GM19372 (cell line): ENCODE measurements at regions not wholly inside any gene's neighbourhood (a gene's known extent, or its start where the extent isn't known, plus 50 kb on each side); places are given as distances from the start of the nearest gene placed in this dataset.

Experiments used
- ATAC-seq: cut with Tn5 transposase; IDR thresholded peaks from one replicate; pipeline ENCODE4 v1.9.1; 2021; ENCODE audit warnings: mild to moderate bottlenecking, low read depth, moderate library complexity; ENCODE audit not compliant: unreplicated experiment

DNA sequence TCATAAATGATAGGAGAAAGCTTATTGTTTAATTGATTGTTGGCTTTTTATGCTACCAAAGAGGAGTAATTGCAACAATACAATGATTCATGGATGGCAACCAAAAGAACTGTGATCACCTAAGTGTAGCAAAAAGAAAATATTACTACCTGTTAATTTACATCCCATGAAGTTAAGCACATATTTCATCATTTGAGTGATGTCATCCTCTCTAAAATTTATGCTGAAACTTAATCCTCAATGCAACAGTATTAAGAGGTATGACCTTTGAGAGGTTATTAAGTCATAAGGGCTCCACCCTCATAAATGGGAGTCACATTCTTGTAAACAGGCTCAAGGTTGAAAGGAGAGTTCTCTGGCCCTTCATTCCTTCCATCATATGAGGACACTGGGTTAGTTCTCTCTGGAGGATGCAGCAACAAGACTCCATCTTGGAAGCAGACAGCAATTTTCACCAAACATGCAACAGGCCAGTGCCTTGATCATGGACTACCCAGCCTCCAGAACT is 190.6 kb upstream of the GRIK2 start:
- ATAC-seq: no peak

DNA sequence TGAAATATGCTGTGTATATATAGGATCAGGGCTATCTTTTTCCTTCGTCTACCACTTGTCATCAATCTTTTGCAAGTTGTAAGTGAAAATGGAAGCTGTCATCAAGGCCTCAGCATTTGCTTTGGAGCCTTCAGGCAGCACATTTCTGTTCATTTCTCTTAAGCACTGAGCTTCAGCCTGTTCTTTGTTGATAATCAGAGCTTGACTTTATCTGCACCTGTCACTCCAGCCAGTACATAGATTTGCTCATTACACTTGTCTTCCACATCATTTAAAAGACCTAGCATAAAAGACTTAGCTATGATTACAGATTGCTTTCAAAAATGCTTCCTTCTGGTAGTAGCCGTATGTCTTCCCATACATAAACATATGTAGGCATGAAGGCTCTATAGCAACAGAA is 189.8 kb upstream of the GRIK2 start:
- ATAC-seq: no peak

DNA sequence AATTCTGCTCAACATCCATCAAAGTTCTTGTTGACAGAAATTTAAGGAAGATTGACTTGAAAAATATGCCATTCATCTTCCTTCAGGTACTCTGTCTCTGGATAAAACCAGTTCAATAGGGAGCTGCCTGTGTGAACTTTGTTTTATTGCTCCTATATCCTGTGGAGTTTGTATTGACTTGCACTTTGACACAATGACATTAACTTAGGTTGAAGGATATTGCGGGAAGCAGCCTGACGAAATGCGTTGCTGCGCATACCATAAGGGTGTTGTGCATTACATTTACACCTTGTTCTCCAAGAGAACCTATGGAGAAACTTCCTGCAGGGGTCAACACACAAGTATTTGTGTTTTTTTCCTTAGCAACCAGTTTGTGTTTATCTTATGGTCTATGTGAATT is 185.4 kb upstream of the GRIK2 start:
- ATAC-seq: no peak

DNA sequence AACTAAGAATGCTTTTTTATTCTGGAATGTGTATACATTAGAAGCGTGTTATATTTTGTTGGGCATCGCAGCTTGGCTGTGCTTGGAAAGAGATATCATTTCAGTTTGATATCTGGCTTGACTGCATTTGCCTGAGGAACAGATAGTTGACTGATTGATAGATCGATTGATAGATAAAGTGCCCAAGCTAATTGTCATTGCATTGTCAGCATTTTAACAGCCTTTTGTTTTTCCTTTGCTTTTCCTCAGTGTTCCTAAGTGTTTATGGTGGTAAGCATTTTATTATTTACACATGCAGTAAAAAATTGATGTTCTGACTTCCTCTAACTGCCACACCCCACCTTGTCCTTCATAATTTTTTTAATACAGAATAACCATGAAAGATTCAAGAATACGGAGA is 180.9 kb upstream of the GRIK2 start:
- no peak for ATAC-seq

DNA sequence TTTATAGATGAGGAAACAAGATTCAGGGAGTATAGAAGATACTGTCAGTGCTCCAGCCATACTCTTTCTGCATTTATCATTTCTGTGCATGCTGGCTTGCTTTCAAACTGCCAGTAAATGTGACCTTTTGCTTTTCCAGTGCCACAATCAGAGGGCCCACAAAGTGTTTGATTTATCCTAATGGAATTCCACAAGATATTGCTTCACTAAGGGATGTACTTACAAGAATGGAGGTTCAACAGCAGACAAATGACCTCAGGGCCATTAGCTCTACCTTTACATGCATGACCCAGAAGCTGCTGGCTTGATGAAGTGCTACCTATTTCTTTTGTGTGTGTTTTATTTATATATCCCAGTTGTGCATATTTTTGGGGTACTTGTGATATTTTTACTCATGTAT is 171.5 kb upstream of the GRIK2 start:
- no peak for ATAC-seq

DNA sequence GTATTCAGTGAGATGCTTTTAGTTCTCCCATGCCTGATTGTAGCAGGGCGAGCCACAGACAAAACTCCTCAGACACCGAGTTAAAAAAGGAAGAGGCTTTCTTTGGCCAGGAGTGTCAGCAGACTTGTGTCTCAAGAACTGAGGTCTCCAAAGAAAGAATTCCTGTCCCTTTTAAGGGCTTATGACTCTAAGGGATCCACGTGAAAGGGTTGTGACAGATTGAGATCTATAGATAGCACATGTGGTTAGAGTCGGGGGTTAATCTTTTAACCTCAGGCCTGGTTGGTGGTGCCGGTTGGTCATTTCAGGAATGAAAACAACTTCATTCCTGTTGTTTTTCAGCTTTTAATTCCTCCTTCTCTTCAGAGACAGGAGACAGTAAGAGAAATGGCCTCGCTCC is 168.8 kb upstream of the GRIK2 start:
- no peak for ATAC-seq

DNA sequence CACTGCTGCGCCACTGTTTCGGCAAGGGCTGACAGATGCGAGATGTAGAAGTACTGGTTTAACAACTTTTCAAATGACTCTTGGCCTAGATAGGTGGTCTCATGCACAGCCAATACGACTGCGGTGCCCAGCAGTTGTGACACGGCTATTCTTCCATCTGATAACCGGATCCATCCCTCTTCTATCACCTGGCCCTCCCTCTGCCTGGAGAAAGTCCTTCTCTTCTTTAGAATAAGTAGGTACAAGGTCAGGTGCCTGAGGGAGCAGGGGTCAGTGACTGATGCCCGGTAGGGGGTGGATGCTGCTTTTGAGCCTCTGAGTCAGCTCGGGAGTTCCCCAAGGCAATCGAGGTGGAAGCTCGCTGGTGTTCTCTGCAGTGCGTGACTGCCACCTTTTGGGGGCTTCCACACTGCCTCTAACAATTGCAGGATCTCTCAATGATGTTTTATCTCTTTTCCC is 166.8 kb upstream of the GRIK2 start:
- no peak for ATAC-seq

DNA sequence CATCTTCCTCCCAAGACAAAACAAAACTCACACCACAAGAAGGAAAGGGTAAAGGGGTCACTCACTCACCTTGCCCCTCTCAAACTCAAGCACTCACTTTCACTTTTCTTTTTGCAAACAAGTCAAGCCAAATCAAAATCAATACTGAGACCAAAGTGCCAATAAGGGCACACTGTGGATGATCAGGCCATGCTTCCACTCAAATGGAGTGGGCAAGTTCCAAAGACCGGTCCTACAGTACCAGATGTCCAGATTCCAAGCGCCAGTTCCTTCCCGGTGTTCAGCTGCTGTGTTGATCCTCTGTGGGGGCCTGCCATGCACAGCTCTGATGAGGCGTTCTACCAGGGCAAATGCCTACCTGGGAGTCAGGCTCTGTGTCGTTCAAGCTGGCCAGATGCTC is 162.6 kb upstream of the GRIK2 start:
- ATAC-seq: no peak

DNA sequence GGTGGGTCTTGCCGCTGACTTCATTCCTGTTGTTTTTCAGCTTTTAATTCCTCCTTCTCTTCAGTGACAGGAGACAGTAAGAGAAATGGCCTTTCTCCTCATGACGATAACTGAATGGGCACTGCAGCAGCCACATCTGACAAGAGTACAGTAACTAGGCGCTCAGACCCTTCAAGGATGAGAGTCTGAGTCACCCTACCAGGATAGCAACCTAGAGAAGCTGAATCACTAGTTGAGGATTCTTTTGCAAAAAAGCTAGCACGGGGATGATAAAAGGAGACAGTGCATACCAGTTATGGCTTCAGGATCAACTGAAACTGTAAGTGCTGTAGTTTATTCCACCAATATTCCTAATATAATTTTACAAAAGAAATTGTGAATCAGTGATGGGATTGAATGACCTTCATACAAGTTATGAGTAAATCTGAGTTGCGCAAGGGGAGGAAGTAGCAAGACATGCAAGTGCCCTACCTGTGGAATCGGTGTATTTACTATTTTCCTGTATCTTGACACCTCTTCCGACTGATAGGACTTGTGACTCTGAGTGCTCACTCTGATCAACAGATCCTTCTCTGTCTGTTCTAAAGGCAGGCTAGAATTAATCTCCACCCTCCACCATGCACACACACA is 161.8 kb upstream of the GRIK2 start:
- ATAC-seq: no peak

DNA sequence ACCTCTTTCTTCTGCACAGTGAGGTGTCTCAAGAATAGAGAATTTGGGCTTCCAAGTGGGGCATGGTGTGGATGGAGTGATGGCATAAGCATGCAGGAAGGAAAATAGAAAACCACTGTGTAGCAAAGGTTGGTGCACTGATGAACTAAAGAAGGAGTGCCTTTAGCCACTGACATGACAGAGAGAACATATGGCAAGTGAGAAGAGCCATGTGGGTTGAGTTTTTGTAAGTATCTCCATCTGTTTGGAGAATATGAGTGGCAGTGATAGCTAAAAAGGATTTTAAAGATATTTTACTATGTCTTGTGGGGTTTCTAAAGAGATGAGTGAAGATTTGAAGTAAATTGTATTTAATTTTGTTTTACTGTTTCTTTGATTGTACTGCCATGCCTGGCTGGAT is 160.5 kb upstream of the GRIK2 start:
- no peak for ATAC-seq

DNA sequence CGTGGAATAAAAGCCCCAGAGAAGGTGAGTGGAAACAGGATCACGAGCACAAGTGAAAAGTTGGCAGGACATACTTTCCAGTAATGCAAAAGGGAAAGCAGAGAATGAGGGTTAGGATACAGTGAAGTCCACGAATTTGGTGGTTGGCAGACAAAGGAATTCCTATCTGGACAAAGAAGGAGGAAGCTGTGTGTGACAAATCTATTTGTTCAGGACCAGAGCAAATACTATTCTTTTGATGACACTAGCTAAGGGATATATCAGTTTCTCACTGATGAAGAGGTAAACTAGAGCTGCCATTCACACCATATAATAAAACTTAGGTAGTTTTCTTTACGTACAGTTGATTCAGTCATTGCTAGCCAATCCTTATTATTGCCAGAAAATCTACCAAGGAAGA is 156.8 kb upstream of the GRIK2 start:
- ATAC-seq: no peak

DNA sequence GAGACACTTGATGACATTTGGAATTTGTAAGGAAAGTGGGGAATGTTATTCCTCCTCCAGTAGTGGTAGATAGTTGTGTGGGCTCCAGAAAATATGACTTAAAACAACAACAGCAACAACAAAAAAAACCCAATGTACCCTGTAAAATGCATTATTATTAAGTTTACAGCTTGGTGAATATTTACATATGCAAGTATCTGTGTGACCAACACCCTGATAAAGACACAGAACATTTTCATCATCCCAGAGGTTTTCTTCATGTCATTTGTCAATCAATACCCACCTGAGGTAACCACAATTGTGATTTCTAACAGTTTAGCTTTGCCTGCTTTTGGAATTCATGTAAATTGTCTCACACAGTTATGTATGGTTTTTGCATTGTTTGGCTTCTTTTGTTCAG is 152.1 kb upstream of the GRIK2 start:
- no peak for ATAC-seq

DNA sequence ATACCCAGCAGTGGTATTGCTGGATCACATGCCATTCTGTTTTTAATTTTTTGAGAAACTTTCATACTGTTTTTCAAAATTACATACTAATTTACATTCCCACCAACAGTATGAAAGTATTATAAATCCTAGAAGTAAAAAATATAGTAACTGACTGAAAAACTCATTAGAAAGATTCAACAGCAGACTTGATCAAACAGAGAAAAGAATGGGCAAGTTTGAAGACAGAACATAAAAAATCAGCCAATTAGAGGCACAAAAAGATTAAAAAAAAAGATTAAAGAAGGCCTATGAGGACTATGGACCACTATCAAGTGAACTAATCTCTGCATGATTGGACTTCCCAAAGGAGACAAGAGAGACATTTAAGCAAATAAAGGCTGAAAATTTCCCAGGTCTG is 144.0 kb upstream of the GRIK2 start:
- ATAC-seq: no peak

DNA sequence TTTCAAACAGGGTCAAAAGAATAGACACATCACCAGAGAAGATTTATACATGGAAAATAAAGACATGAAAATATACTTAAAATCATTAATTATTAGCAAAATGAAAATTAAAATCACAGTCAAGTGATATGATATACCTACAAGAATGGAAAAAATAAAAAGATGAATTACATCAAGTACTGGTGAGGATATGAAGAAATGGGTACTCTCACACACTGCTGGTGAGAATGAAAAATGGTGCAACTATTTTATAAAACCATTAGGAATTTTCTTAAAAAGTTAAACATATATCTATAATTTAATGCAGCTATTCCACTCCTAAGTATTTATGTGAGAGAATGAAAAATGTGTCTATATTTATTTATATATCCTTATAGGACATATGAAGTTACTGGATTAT is 136.3 kb upstream of the GRIK2 start:
- no peak for ATAC-seq

DNA sequence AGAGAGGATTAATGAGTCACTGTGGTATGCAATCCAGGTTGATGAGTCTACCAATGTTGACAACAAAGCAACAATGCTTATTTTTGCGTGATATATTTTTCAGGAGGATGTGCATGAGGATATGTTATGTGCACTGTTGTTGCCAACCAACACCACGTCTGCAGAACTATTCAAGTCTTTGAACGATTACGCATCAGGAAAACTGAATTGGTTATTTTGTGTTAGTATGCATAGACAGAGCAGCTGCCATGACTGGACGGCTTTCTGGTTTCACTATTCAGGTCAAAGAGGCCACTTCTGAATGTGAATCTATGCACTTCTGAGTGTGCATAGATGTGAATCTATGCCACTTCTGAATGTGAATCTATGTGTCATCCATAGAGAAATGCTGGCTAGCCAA is 134.0 kb upstream of the GRIK2 start:
- ATAC-seq: no peak

DNA sequence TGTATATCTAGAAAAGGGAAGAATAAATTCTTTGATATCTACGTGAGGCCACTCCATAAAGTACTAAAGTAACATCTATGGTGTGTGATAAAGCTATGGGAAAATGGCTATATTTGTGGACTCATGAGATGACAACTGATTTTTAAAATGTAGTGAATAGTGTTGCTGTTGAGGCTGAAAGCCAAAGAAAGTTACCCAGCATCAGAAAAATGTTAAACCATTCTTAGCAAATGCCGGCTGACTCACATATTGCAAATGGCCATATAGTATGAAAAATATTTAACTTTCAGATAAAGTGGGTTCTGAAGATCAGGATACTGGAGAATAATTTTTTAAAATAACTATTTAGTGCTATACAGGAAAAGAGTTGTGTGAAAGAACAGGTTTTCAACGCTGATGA is 129.9 kb upstream of the GRIK2 start:
- no peak for ATAC-seq

DNA sequence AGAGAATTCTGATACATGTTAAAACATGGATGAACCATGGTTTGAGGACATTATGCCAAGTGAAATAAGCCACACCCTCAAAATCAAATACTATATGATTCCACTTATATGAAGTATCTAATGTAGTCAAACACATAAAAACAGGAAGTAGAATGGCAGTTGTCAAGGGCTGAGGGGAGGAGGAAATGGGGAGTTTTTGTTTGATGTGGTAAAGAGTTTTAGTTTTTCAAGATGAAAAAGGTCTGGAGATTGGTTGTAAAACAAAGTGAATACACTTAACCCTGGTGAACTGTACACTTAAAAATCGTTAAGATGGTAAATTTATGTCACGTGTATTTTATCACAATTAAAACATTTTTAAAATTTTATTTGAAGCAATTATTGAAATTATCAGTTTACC is 127.4 kb upstream of the GRIK2 start:
- no peak for ATAC-seq

DNA sequence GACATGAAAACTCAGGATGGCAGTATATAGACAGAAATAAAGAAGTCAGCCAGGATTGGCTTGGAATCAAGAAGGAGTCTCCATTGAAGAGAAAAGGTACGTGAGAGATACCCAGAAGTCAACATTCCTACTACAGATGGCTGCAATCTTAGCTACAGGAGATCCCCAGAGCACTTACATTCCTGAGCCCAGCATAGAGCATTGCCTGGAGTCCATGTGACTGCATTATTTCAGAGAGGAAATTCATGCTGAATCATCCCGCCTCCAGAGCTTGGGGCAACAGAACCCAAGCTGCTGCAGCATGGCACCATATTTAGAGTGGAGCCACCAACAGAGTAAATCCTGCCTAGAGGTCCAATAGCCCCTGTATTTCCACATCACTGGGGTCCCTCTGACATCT is 125.0 kb upstream of the GRIK2 start:
- no peak for ATAC-seq

DNA sequence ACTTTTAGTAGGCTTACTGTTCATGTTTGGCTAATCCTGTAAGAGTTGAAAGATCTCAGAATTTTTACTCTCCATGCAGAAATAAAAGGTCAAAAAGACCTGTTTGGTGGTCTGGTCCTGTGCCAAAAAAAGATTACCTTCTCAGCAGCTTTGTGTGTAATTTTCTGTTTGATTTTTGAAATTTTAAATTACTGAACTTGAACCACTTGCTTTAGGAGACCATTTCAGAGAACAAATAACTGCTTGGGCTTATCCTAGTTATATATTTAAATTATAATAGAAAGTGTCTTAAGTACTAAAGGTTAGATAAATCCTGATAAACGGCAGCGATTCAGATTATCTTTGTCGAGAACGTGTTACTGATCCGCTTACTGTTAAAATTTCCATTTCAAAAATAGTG is 118.3 kb upstream of the GRIK2 start:
- ATAC-seq: no peak

DNA sequence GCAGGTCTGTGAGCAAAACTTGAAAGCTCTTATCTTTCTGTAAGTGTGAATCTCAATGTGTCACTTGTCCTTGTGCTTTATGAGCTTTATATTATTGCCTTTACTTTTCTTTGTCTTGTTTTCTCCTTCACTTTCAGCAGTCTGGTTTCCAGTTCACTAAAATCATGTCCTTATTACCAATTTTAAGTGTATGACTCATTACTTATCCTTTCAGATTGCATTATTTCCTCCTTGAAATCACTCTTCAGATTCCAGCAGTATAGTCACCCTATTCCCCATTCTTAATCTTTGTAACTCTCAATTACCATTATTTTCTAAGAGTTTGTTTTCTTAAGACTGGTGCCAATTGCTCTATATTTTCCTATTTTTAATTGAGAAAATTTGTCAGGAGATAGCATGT is 117.4 kb upstream of the GRIK2 start:
- no peak for ATAC-seq

DNA sequence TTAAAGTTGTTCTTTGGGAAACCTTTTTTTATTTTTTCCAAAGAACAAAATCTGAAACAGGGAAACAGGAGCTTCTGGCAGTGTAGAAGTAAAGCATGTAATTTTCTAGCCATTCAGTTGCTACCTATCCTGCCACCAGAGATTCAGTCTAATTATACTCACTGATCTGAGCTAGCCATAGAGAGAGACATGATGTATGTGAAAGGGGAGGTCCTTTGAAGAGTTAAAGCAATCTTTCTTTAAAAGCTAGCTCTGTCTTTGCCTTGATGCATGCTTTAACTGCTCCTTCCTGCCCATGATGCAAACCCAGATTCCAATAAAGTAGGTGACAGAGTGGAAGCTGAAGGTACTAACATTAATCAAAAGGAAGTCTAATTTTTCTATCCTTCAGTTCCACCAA is 114.1 kb upstream of the GRIK2 start:
- ATAC-seq: no peak

DNA sequence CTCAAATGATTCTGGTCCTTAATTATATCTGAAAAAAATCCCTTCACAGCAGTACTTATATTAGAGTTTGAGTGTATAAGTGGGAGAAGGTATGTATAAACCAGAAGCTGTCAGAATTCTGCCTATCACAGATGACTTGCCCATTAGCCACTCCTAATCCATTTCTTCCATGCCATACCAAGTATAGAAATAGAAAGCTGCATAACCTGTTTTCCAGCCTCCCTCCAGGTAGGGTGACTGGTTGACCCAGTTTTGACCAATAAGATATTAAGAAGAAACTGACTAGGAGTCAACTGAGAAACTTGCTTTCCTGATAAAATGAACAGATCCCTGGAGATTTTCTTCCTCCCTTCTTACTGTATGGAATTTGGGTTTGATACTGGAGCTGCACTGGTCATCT is 112.2 kb upstream of the GRIK2 start:
- ATAC-seq: no peak

DNA sequence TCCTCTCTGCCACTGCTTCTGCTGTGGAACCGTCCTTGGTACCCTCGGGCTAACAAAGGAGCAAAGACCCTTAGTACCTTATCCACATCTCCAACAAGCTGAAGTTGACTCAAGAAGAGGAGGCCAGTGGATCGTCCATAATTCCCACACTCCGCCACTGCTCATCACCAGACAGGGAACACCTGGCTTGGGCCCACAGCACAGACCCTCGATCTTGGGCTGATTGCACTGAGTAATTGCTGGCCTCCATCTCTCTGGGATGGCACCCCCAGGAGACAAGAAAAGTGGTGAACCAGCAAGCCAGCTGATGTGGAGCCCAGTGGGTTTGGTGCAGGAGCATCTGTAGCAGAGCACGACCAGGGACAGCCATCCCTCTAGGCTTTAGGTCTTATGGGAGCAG is 109.4 kb upstream of the GRIK2 start:
- ATAC-seq: no peak
